Neuron (in vitro differentiated cells): ENCODE measurements at regions not wholly inside any gene's neighbourhood (a gene's known extent, or its start where the extent isn't known, plus 50 kb on each side); places are given as distances from the start of the nearest gene placed in this dataset.

Experiments used
- H2AFZ ChIP-seq: one replicate; pipeline ENCODE4 v1.6.1; 2013; ENCODE audit warnings: low read depth, mild to moderate bottlenecking, inconsistent platforms, low read length, moderate library complexity
- H3K27me3 ChIP-seq: one replicate; pipeline ENCODE4 v1.6.1; 2013; ENCODE audit warnings: low read length; ENCODE audit not compliant: insufficient read depth
- H3K36me3 ChIP-seq: one replicate; pipeline ENCODE4 v1.6.1; 2013; ENCODE audit warnings: low read length; ENCODE audit not compliant: insufficient read depth
- H3K4me1 ChIP-seq: one replicate; pipeline ENCODE4 v1.6.1; 2013; ENCODE audit warnings: low read length; ENCODE audit not compliant: insufficient read depth
- H3K4me3 ChIP-seq: 2 replicates; pipeline ENCODE4 v1.5.1; 2013; ENCODE audit warnings: mild to moderate bottlenecking, low read length, moderate library complexity
- H3K9me3 ChIP-seq: one replicate; pipeline ENCODE4 v1.6.1; 2013; ENCODE audit warnings: low read length

GRCh38 chr1:219292999-219293398, 119.3 kb downstream of the LYPLAL1 start:
- Histone ChIP-seq H3K27me3 (no peaks in the 10 kb centered on the region), H3K4me3 (no peak overlapping the region), H3K4me1 (no peaks in the 10 kb centered on the region), H2AFZ (no peak overlapping the region), H3K9me3 (no peaks in the 10 kb centered on the region), H3K36me3 (no peaks in the 10 kb centered on the region)

DNA sequence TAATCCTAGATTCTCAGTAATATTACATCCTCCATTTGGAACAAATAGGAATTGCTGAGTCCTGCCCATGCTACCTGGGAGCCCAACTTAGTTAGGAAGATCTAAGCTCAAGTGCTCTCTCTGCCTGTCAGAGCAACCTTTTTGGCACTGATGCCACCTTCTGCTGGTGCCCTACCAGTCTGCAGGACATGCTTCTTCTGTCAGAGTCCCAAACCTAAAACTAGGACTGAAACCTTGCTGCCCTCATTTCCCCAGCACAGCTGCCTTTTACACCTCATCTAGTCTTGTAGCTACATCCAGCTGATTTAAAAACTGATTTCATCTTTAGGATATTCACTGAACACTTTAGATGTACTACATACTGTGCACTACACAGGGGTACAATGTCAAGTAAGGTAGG, 118.7 kb downstream of the LYPLAL1 start:
- Histone ChIP-seq H2AFZ (no peak overlapping the region), H3K36me3 (no peaks in the 10 kb centered on the region), H3K4me3 (no peak overlapping the region), H3K4me1 (no peaks in the 10 kb centered on the region), H3K9me3 (no peaks in the 10 kb centered on the region), H3K27me3 (no peaks in the 10 kb centered on the region)

GRCh38 chr1:219289171-219289570, 115.5 kb downstream of the LYPLAL1 start:
- no peaks in the 10 kb centered on the region for H3K4me1 ChIP-seq
- H3K4me3 ChIP-seq = no peak overlapping the region
- H3K36me3 ChIP-seq = no peaks in the 10 kb centered on the region
- H2AFZ ChIP-seq = no peak overlapping the region
- no peaks in the 10 kb centered on the region for H3K9me3 ChIP-seq
- H3K27me3 ChIP-seq = no peaks in the 10 kb centered on the region

DNA sequence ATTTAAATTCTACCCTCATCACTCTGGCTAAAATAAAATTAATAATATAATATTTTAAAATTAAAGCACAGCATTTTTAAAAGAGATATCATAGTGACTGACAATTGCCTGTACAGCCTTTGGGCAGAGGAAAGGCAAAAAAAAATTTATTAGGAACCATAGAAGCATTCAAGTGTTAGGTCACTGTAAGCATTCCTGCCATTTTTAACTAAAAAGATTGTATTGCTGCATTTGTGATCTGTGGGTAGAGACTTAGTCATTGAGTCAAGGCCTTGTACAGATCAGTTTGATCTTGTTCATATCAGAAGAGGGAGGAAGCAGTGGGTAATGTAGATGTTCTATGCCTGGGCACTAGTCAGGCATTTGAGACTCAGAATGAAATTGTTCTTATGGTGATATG, 109.9 kb downstream of the LYPLAL1 start:
- Histone ChIP-seq H3K9me3 (no peaks in the 10 kb centered on the region), H3K4me3 (no peak overlapping the region), H2AFZ (no peak overlapping the region), H3K36me3 (no peaks in the 10 kb centered on the region), H3K27me3 (no peaks in the 10 kb centered on the region), H3K4me1 (no peaks in the 10 kb centered on the region)

DNA sequence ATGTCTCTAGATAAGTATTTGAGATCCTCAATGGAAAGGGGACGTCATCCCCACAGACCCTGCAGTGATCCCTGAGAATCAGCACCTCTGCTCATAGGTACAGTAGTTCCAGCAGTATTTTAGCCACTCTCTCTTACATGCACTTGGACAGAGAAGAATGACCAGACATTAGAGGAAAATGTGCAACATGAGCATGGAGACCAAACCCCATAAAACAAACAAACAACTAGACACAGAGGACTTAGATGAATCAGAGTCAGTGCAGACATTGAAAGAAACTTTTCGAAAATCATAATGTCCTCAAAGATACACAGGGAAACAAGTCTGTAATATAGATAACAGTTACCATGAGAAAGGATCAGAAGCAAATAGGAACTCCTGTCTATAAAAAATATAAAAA, 108.2 kb downstream of the LYPLAL1 start:
- Histone ChIP-seq H2AFZ (no peak overlapping the region), H3K4me3 (no peak overlapping the region), H3K9me3 (no peaks in the 10 kb centered on the region), H3K36me3 (no peaks in the 10 kb centered on the region), H3K4me1 (no peaks in the 10 kb centered on the region), H3K27me3 (no peaks in the 10 kb centered on the region)

DNA sequence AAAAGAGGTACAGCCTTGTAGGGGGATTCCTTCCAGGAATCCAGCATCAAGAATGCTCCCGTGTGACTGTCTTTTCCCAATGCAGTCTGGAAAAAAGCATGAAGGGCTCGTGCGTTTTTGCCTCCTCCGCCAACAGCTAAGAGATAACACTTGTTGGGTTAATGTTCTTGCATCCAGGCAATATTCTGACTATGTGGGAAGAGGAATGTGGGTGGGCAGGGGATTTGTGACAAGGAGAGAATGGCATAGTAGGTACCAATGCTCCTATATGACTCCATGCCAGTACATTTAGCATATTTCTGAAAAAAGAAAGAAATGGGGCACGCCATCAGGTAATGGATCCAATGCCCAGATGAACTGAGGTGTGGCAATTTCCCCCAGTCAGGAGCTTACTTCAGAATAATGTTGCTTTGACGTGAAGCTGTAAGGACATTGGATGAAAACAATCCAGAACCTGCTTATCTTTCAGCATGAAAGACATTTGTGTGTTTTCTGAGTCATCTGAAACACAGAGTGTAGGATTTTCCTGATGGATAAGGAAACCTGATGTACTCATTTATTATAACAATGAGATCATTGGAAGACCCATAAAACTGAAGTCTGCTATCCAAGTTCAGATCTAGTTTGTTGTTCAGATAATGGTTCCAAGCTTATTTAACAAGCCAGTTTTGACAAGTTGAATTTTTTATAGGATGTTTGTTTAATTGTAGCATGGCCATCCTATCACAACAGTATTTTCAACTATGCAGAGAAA, 105.5 kb downstream of the LYPLAL1 start:
- Histone ChIP-seq H3K4me3 (no peak overlapping the region), H3K4me1 (no peaks in the 10 kb centered on the region)

GRCh38 chr1:219278288-219278687, 104.6 kb downstream of the LYPLAL1 start:
- Histone ChIP-seq H3K4me3 (no peak overlapping the region), H3K4me1 (no peaks in the 10 kb centered on the region), H2AFZ (no peak overlapping the region), H3K27me3 (no peaks in the 10 kb centered on the region), H3K9me3 (no peaks in the 10 kb centered on the region), H3K36me3 (no peaks in the 10 kb centered on the region)

More for the DNA sequence above, 105.5 kb downstream of the LYPLAL1 start:
- Histone ChIP-seq H3K27me3 (no peaks in the 10 kb centered on the region), H2AFZ (no peak overlapping the region), H3K36me3 (no peaks in the 10 kb centered on the region), H3K9me3 (no peaks in the 10 kb centered on the region)

DNA sequence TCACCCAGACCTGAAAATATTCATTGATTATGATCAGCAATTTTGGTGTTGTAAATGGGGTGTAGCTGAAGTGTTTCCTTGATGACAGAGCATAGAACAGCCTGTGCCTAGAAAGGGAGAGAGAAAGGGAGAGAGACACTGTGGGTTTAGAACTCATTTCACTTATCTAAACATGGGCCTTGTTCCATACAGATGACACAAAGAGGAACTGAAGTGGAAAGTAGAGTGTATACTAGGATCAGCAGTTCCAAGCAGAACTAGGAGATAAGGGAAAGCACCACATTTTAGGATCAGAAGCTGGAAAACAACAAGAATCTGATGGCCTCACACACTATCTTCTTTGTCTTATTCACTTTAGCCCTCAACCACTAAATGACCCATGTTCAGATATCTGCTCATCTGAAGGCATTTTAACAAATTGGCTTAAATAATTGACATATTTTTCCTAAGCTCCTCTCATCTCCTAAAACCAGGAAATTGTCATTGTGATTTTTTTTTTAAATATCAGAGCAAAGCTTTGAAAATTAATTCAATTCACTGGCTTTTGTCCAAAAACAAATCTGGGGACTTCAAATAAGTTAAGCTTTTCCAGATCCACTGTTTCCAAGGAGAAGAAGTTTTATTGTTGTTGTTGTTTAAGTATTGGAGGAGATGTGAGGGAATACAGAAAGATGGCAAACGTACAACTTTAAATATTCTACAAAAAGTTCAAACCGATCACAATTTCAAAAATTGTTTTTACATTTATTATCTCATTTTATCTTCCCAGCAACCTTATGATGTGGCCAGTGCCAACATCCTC, 103.8 kb downstream of the LYPLAL1 start:
- Histone ChIP-seq H3K27me3 (no peaks in the 10 kb centered on the region), H2AFZ (no peak overlapping the region), H3K36me3 (no peaks in the 10 kb centered on the region), H3K4me1 (no peaks in the 10 kb centered on the region), H3K4me3 (no peak overlapping the region), H3K9me3 (no peaks in the 10 kb centered on the region)

GRCh38 chr1:219276049-219276738, 102.5 kb downstream of the LYPLAL1 start:
- no peaks in the 10 kb centered on the region for H3K9me3 ChIP-seq
- no peaks in the 10 kb centered on the region for H3K27me3 ChIP-seq
- no peak overlapping the region for H3K4me3 ChIP-seq

GRCh38 chr1:219273088-219273686, 99.5 kb downstream of the LYPLAL1 start:
- Histone ChIP-seq H3K27me3 (no peaks in the 10 kb centered on the region), H3K9me3 (no peaks in the 10 kb centered on the region), H2AFZ (no peak overlapping the region), H3K36me3 (peaks cover 2% of the 10 kb centered on the region), H3K4me1 (no peaks in the 10 kb centered on the region), H3K4me3 (no peak overlapping the region)

More at GRCh38 chr1:219276049-219276738, 102.5 kb downstream of the LYPLAL1 start:
- Histone ChIP-seq H2AFZ (no peak overlapping the region), H3K36me3 (peaks cover 2% of the 10 kb centered on the region), H3K4me1 (no peaks in the 10 kb centered on the region)

- no peak overlapping the region for H2AFZ ChIP-seq
- no peaks in the 10 kb centered on the region for H3K27me3 ChIP-seq
- no peaks in the 10 kb centered on the region for H3K4me1 ChIP-seq
- no peaks in the 10 kb centered on the region for H3K9me3 ChIP-seq
- H3K4me3 ChIP-seq = no peak overlapping the region
- H3K36me3 ChIP-seq = peaks cover 2% of the 10 kb centered on the region
Measured at GRCh38 chr1:219271818-219272535, 98.3 kb downstream of the LYPLAL1 start.

DNA sequence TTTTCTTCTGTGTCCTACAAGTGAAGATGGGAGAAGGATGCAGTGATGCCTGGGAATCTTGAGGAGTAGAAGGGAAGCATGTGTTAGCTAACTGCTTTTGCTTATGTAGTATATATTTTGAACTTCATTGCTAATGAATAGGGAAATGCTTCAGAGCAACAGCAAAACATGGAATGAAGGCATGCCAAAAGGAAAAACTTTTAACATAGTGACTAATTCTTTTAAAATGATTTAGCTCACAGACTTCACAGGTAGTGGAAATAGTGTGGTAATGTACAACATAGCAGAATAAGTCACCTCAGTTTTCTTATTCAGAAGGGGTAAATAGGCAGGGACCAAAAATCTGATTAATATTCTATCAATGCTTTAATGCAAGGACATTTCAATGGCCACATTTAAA, 95.5 kb downstream of the LYPLAL1 start:
- Histone ChIP-seq H3K27me3 (no peaks in the 10 kb centered on the region), H3K9me3 (no peaks in the 10 kb centered on the region), H3K4me1 (peaks cover 16% of the 10 kb centered on the region), H2AFZ (no peak overlapping the region), H3K36me3 (peaks cover 2% of the 10 kb centered on the region), H3K4me3 (no peak overlapping the region)
